ENCODE measurements at regions not wholly inside any gene's neighbourhood (a gene's known extent, or its start where the extent isn't known, plus 50 kb on each side); places are given as distances from the start of the nearest gene placed in this dataset.

GRCh38 chr16:85520853-85521521 lies 92.1 kb upstream of the GSE1 start (continued):
- TF ChIP-seq ZNF687 (CRISPR knock-in tag; IDR thresholded peaks at IDR 0.05) (peak; percentile 89), AKAP8 (CRISPR knock-in tag; IDR thresholded peaks at IDR 0.05) (no peak), CEBPB (IDR thresholded peaks at IDR 0.05; ENCODE audit: borderline replicate concordance, low read depth, low read length) (no peak), IKZF4 (CRISPR knock-in tag; IDR thresholded peaks at IDR 0.05; ENCODE audit: borderline replicate concordance, low read depth, not compliant biosample characterization) (no peak), ZNF501 (CRISPR knock-in tag; IDR thresholded peaks at IDR 0.05) (no peak), TFDP2 (CRISPR knock-in tag; IDR thresholded peaks at IDR 0.05) (peak; percentile 50), ZFP91 (CRISPR knock-in tag; IDR thresholded peaks at IDR 0.05; ENCODE audit: borderline replicate concordance) (peak; percentile 55; the same call in 1 of the 2 replicates), AHDC1 (CRISPR knock-in tag; IDR thresholded peaks at IDR 0.05; ENCODE audit: borderline replicate concordance) (peak; percentile 34; the same call in 1 of the 2 replicates), ZNF557 (CRISPR knock-in tag; IDR thresholded peaks at IDR 0.05) (no peak), ZSCAN12 (CRISPR knock-in tag; IDR thresholded peaks at IDR 0.05) (no peak), MAFK (conservative IDR thresholded peaks at IDR 0.05 in 1 of 2, IDR thresholded peaks at IDR 0.05 in 1 of 2; ENCODE audit: low read length in 2 of 2) (no peak), ZNF720 (CRISPR knock-in tag; IDR thresholded peaks at IDR 0.05) (no peak), CTCF (CRISPR knock-in tag; IDR thresholded peaks at IDR 0.05) (0 out of 2 replicates have a peak, but pooled peaks have one; percentile 9), HMG20A (CRISPR knock-in tag; IDR thresholded peaks at IDR 0.05; ENCODE audit: borderline replicate concordance) (peak; percentile 82; the same call in 1 of the 2 replicates)
